ENCODE measurements at regions not wholly inside any gene's neighbourhood (a gene's known extent, or its start where the extent isn't known, plus 50 kb on each side); places are given as distances from the start of the nearest gene placed in this dataset.

DNA sequence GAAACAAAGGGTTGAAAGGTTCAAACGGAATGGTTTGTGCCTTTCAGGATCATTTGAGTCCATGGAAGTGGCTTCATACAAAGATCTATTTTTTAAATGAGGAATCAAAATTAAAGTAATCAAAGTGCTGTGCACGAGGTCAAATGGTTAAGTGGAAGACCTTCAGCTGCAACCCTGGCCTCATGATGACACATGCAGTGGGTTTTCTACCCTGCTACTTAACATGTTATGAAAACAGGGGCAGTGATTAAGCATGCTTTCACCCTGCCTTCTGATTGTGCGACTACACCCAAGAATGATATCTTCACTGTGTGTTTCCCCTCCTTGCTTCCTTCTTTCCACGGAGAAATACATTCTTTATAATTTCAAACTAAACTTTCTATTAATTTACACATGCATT, 604.2 kb downstream of the LRRIQ3 start:
- Histone ChIP-seq H3K79me1 (ENCODE audit: low read length) (no peaks in the 10 kb centered on the region), H4K12ac (ENCODE audit: low read depth, low read length) (no peak overlapping the region), H3K4me1 (ENCODE audit: control insufficient read depth in 1 of 2, insufficient read depth in 2 of 2, low read length in 2 of 2) (peaks cover 2 to 5% of the 10 kb centered on the region in 2 experiments), H4K91ac (ENCODE audit: low read depth, low read length) (no peak overlapping the region), H3K4me3 (ENCODE audit: low read depth, low read length) (no peak overlapping the region), H3K36me3 (ENCODE audit: control insufficient read depth in 1 of 2, insufficient read depth in 2 of 2, low read length in 2 of 2) (no peaks in the 10 kb centered on the region), H3K79me2 (ENCODE audit: control insufficient read depth, insufficient read depth, low read length, poor library complexity) (no peaks in the 10 kb centered on the region), H2BK12ac (ENCODE audit: low read length) (no peak overlapping the region), H2AK5ac (ENCODE audit: low read length) (no peak overlapping the region), H2BK5ac (ENCODE audit: low read depth, low read length, poor library complexity) (no peak overlapping the region), H3K27me3 (ENCODE audit: insufficient read depth, low read length) (no peaks in the 10 kb centered on the region), H3K23ac (ENCODE audit: low read length) (no peak overlapping the region), H2AFZ (ENCODE audit: insufficient read depth, low read length, poor library complexity) (no peak overlapping the region), H2BK120ac (ENCODE audit: insufficient read depth, low read length, poor library complexity) (no peak overlapping the region), H3K14ac (ENCODE audit: low read length) (no peak overlapping the region), H4K8ac (ENCODE audit: low read depth, low read length) (no peak overlapping the region), H3K4ac (ENCODE audit: low read depth, low read length) (no peak overlapping the region), H3K4me2 (ENCODE audit: low read length) (no peak overlapping the region), H3K27ac (ENCODE audit: low read depth, low read length) (no peak overlapping the region), H3K9me3 (ENCODE audit: insufficient read depth, low read depth, low read length) (no peaks in the 10 kb centered on the region), H3K18ac (ENCODE audit: low read length) (no peak overlapping the region), H3K9ac (ENCODE audit: low read length) (no peak overlapping the region)
- DNase-seq = no peak
- 100% methylated on average over 1 of the region's 4 CpGs for WGBS (ENCODE audit: extremely low coverage, insufficient coverage, insufficient read length)

DNA sequence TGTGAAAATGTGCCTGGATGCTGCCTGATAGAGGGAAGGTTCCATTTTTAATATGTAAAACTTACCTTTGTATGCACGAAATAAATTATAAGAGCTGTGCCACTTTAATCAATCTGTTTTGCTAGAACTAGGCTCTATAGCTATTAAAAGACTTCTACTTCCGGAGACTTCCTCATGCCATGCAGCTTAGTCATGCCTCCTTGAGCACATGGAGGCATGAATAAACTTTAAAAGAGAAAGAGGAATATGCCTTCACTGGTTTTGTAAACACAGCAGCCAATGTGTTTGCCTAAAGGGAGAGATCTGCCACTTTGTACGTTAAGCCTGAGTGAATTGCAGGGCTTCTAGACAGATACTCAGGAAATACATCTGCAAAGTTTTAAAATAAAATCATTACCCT, 604.6 kb downstream of the LRRIQ3 start:
- H4K8ac ChIP-seq (ENCODE audit: low read depth, low read length) = no peak overlapping the region
- WGBS (ENCODE audit: extremely low coverage, insufficient coverage, insufficient read length) = no CpG with 5 or more reads among the region's 3 CpGs
- H3K79me2 ChIP-seq (ENCODE audit: control insufficient read depth, insufficient read depth, low read length, poor library complexity) = no peaks in the 10 kb centered on the region
- H3K27me3 ChIP-seq (ENCODE audit: insufficient read depth, low read length) = no peaks in the 10 kb centered on the region
- H4K91ac ChIP-seq (ENCODE audit: low read depth, low read length) = no peak overlapping the region
- no peak overlapping the region for H2BK120ac ChIP-seq (ENCODE audit: insufficient read depth, low read length, poor library complexity)
- H3K14ac ChIP-seq (ENCODE audit: low read length) = no peak overlapping the region
- H3K23ac ChIP-seq (ENCODE audit: low read length) = no peak overlapping the region
- H2AFZ ChIP-seq (ENCODE audit: insufficient read depth, low read length, poor library complexity) = no peak overlapping the region
- no peak overlapping the region for H3K4me2 ChIP-seq (ENCODE audit: low read length)
- H3K36me3 ChIP-seq (ENCODE audit: control insufficient read depth in 1 of 2, insufficient read depth in 2 of 2, low read length in 2 of 2) = no peaks in the 10 kb centered on the region
- no peaks in the 10 kb centered on the region for H3K79me1 ChIP-seq (ENCODE audit: low read length)
- no peak overlapping the region for H4K12ac ChIP-seq (ENCODE audit: low read depth, low read length)
- peak; percentile 6 to 55 for DNase-seq
- H3K4me3 ChIP-seq (ENCODE audit: low read depth, low read length) = no peak overlapping the region
- H3K9me3 ChIP-seq (ENCODE audit: insufficient read depth, low read depth, low read length) = no peaks in the 10 kb centered on the region
- H3K9ac ChIP-seq (ENCODE audit: low read length) = no peak overlapping the region
- peaks cover 2 to 5% of the 10 kb centered on the region in 2 experiments for H3K4me1 ChIP-seq (ENCODE audit: control insufficient read depth in 1 of 2, insufficient read depth in 2 of 2, low read length in 2 of 2)
- no peak overlapping the region for H3K27ac ChIP-seq (ENCODE audit: low read depth, low read length)
- no peak overlapping the region for H3K18ac ChIP-seq (ENCODE audit: low read length)
- H2AK5ac ChIP-seq (ENCODE audit: low read length) = no peak overlapping the region
- no peak overlapping the region for H3K4ac ChIP-seq (ENCODE audit: low read depth, low read length)
- H2BK5ac ChIP-seq (ENCODE audit: low read depth, low read length, poor library complexity) = no peak overlapping the region
- no peak overlapping the region for H2BK12ac ChIP-seq (ENCODE audit: low read length)

DNA sequence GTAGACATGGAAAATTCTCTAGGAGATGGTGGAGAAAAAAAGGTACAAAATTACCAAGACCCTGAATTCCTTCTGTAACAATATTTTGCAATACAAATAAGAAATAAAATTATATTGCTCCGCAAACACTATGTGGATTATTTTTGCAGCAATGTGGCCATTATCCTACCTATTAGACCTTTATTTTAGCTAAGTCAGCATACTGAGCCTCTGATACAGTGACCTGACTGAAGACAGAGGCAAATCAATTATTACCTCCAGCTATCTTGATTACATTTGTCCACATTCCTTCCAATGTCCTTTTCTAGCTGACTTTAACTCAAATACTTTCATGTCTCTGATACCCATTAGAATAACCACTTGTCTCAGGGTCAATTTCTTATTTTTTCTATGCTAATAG, 610.9 kb downstream of the LRRIQ3 start:
- no peak overlapping the region for H3K18ac ChIP-seq (ENCODE audit: low read length)
- peaks cover 0 to 3% of the 10 kb centered on the region in 2 experiments for H3K4me1 ChIP-seq (ENCODE audit: control insufficient read depth in 1 of 2, insufficient read depth in 2 of 2, low read length in 2 of 2)
- H2BK12ac ChIP-seq (ENCODE audit: low read length) = no peak overlapping the region
- H3K79me1 ChIP-seq (ENCODE audit: low read length) = no peaks in the 10 kb centered on the region
- no peak overlapping the region for H2AFZ ChIP-seq (ENCODE audit: insufficient read depth, low read length, poor library complexity)
- no peak overlapping the region for H2BK5ac ChIP-seq (ENCODE audit: low read depth, low read length, poor library complexity)
- no peak overlapping the region for H3K4me2 ChIP-seq (ENCODE audit: low read length)
- H3K36me3 ChIP-seq (ENCODE audit: control insufficient read depth in 1 of 2, insufficient read depth in 2 of 2, low read length in 2 of 2) = no peaks in the 10 kb centered on the region
- no peak overlapping the region for H4K8ac ChIP-seq (ENCODE audit: low read depth, low read length)
- H3K27ac ChIP-seq (ENCODE audit: low read depth, low read length) = no peak overlapping the region
- no CpG with 5 or more reads among the region's 1 CpG for WGBS (ENCODE audit: extremely low coverage, insufficient coverage, insufficient read length)
- no peak overlapping the region for H3K9ac ChIP-seq (ENCODE audit: low read length)
- no peak overlapping the region for H4K12ac ChIP-seq (ENCODE audit: low read depth, low read length)
- H3K23ac ChIP-seq (ENCODE audit: low read length) = no peak overlapping the region
- no peak for DNase-seq
- H3K27me3 ChIP-seq (ENCODE audit: insufficient read depth, low read length) = no peaks in the 10 kb centered on the region
- H2BK120ac ChIP-seq (ENCODE audit: insufficient read depth, low read length, poor library complexity) = no peak overlapping the region
- H4K91ac ChIP-seq (ENCODE audit: low read depth, low read length) = no peak overlapping the region
- H2AK5ac ChIP-seq (ENCODE audit: low read length) = no peak overlapping the region
- no peak overlapping the region for H3K4ac ChIP-seq (ENCODE audit: low read depth, low read length)
- H3K9me3 ChIP-seq (ENCODE audit: insufficient read depth, low read depth, low read length) = no peaks in the 10 kb centered on the region
- H3K79me2 ChIP-seq (ENCODE audit: control insufficient read depth, insufficient read depth, low read length, poor library complexity) = no peaks in the 10 kb centered on the region
- no peak overlapping the region for H3K4me3 ChIP-seq (ENCODE audit: low read depth, low read length)
- H3K14ac ChIP-seq (ENCODE audit: low read length) = no peak overlapping the region

DNA sequence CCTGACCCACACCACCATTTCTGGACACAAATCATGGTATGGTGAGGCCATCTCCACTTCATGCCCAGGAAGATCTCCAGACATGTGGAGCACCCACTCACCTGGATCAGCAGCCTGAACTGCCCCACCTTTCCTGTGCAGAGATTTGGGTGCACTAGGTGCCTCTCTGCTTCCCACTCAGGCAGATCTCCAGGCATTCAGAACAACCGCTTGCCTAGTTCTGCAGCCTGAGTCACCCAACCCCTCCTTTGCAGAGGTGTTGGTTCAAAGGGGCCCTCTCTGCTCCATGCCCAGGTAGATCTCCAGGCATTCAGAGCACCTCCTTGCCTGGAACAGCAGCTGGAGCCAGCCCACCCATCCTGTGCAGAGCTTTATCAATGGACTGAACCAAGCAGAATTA, 620.8 kb downstream of the LRRIQ3 start:
- Histone ChIP-seq H3K27ac (ENCODE audit: low read depth, low read length) (no peak overlapping the region), H3K4me1 (ENCODE audit: control insufficient read depth in 1 of 2, insufficient read depth in 2 of 2, low read length in 2 of 2) (no peaks in the 10 kb centered on the region), H3K4me2 (ENCODE audit: low read length) (no peak overlapping the region), H2AFZ (ENCODE audit: insufficient read depth, low read length, poor library complexity) (no peak overlapping the region), H3K79me1 (ENCODE audit: low read length) (no peaks in the 10 kb centered on the region), H3K27me3 (ENCODE audit: insufficient read depth, low read length) (no peaks in the 10 kb centered on the region), H3K23ac (ENCODE audit: low read length) (no peak overlapping the region), H4K91ac (ENCODE audit: low read depth, low read length) (no peak overlapping the region), H2AK5ac (ENCODE audit: low read length) (no peak overlapping the region), H3K14ac (ENCODE audit: low read length) (no peak overlapping the region), H4K12ac (ENCODE audit: low read depth, low read length) (no peak overlapping the region), H3K9me3 (ENCODE audit: insufficient read depth, low read depth, low read length) (peaks cover 4% of the 10 kb centered on the region), H3K18ac (ENCODE audit: low read length) (no peak overlapping the region), H3K36me3 (ENCODE audit: control insufficient read depth in 1 of 2, insufficient read depth in 2 of 2, low read length in 2 of 2) (no peaks in the 10 kb centered on the region), H3K79me2 (ENCODE audit: control insufficient read depth, insufficient read depth, low read length, poor library complexity) (no peaks in the 10 kb centered on the region), H3K4me3 (ENCODE audit: low read depth, low read length) (no peak overlapping the region), H2BK120ac (ENCODE audit: insufficient read depth, low read length, poor library complexity) (no peak overlapping the region), H4K8ac (ENCODE audit: low read depth, low read length) (no peak overlapping the region), H2BK5ac (ENCODE audit: low read depth, low read length, poor library complexity) (no peak overlapping the region), H3K9ac (ENCODE audit: low read length) (peak overlapping the region; percentile 50), H3K4ac (ENCODE audit: low read depth, low read length) (no peak overlapping the region), H2BK12ac (ENCODE audit: low read length) (no peak overlapping the region)
- DNase-seq = no peak
- WGBS (ENCODE audit: extremely low coverage, insufficient coverage, insufficient read length) = no CpG with 5 or more reads among the region's 1 CpG
